ENCODE measurements at regions not wholly inside any gene's neighbourhood (a gene's known extent, or its start where the extent isn't known, plus 50 kb on each side); places are given as distances from the start of the nearest gene placed in this dataset.

GRCh38 chr6:81553216-81553615 lies 199.3 kb downstream of the TENT5A start:
- DNase-seq (ENCODE audit: low read depth in 1 of 2, low spot score in 1 of 2), result no peak
- Histone ChIP-seq H3K27me3 (ENCODE audit: insufficient read depth, poor library complexity, severe bottlenecking) (no peaks in the 10 kb centered on the region), H3K4me3 (replicated peaks; ENCODE audit: insufficient read depth, low read length) (no peak overlapping the region), H3K27ac (replicated peaks) (no peak overlapping the region)
- TF ChIP-seq POLR2AphosphoS5 (IDR thresholded peaks at IDR 0.05; ENCODE audit: low read depth), result no peak
- TF ChIP-seq SPI1 (IDR thresholded peaks at IDR 0.05; ENCODE audit: borderline replicate concordance, low read depth), result no peak
- no peak for TF ChIP-seq GABPA (IDR thresholded peaks at IDR 0.05; ENCODE audit: low read depth)
- TF ChIP-seq, protein P1, sequence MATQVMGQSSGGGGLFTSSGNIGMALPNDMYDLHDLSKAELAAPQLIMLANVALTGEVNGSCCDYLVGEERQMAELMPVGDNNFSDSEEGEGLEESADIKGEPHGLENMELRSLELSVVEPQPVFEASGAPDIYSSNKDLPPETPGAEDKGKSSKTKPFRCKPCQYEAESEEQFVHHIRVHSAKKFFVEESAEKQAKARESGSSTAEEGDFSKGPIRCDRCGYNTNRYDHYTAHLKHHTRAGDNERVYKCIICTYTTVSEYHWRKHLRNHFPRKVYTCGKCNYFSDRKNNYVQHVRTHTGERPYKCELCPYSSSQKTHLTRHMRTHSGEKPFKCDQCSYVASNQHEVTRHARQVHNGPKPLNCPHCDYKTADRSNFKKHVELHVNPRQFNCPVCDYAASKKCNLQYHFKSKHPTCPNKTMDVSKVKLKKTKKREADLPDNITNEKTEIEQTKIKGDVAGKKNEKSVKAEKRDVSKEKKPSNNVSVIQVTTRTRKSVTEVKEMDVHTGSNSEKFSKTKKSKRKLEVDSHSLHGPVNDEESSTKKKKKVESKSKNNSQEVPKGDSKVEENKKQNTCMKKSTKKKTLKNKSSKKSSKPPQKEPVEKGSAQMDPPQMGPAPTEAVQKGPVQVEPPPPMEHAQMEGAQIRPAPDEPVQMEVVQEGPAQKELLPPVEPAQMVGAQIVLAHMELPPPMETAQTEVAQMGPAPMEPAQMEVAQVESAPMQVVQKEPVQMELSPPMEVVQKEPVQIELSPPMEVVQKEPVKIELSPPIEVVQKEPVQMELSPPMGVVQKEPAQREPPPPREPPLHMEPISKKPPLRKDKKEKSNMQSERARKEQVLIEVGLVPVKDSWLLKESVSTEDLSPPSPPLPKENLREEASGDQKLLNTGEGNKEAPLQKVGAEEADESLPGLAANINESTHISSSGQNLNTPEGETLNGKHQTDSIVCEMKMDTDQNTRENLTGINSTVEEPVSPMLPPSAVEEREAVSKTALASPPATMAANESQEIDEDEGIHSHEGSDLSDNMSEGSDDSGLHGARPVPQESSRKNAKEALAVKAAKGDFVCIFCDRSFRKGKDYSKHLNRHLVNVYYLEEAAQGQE (IDR thresholded peaks at IDR 0.05; ENCODE audit: insufficient replicate concordance, low read depth), result no peak
- TF ChIP-seq, protein P2, sequence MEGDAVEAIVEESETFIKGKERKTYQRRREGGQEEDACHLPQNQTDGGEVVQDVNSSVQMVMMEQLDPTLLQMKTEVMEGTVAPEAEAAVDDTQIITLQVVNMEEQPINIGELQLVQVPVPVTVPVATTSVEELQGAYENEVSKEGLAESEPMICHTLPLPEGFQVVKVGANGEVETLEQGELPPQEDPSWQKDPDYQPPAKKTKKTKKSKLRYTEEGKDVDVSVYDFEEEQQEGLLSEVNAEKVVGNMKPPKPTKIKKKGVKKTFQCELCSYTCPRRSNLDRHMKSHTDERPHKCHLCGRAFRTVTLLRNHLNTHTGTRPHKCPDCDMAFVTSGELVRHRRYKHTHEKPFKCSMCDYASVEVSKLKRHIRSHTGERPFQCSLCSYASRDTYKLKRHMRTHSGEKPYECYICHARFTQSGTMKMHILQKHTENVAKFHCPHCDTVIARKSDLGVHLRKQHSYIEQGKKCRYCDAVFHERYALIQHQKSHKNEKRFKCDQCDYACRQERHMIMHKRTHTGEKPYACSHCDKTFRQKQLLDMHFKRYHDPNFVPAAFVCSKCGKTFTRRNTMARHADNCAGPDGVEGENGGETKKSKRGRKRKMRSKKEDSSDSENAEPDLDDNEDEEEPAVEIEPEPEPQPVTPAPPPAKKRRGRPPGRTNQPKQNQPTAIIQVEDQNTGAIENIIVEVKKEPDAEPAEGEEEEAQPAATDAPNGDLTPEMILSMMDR (IDR thresholded peaks at IDR 0.05; ENCODE audit: insufficient read depth, low read length), result no peak

DNA sequence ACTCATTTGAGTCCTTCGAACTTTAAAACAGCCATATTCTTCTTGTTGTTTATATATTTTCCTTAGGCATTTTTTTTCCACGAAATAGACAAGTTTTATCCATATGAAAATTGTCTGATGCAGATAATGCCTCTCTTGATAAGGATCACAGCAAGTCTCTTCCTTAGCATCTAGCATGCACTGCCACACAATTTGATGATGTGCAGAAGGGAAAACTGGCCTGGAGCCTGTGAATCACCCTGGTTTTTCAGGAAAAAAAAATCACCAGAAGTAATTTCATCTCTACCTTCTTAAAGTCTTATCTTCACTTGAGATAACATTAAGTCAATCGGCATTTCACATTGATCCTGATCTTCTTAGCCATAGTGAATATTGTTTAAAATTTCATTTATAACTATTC lies 199.8 kb downstream of the TENT5A start:
- Histone ChIP-seq H3K27ac (replicated peaks) (no peak overlapping the region), H3K27me3 (ENCODE audit: insufficient read depth, poor library complexity, severe bottlenecking) (no peaks in the 10 kb centered on the region), H3K4me3 (replicated peaks; ENCODE audit: insufficient read depth, low read length) (no peak overlapping the region)
- DNase-seq (ENCODE audit: low read depth in 1 of 2, low spot score in 1 of 2), result no peak
- TF ChIP-seq, protein P1 (IDR thresholded peaks at IDR 0.05; ENCODE audit: insufficient replicate concordance, low read depth), result no peak
- TF ChIP-seq POLR2AphosphoS5 (IDR thresholded peaks at IDR 0.05; ENCODE audit: low read depth), result no peak
- TF ChIP-seq, protein P2 (IDR thresholded peaks at IDR 0.05; ENCODE audit: insufficient read depth, low read length), result no peak
- no peak for TF ChIP-seq SPI1 (IDR thresholded peaks at IDR 0.05; ENCODE audit: borderline replicate concordance, low read depth)
- no peak for TF ChIP-seq GABPA (IDR thresholded peaks at IDR 0.05; ENCODE audit: low read depth)

DNA sequence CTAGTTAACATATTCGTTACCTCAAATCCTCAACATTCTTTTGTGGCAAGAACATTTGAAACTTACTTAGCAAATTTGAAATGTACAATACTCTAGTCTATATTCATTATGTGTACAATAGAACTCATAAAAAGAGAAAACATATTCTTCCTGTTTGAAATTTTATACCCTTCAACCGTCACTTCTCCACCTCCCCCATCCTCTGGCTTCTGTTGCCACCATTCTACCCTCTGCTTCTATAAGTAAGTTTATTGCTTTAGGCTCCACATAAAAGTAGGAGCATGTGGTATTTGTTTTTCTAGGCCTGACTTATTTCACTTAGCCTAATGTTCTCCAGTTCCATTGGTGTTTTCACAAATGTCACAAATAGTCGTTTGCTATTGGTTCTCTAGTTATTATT lies 205.3 kb downstream of the TENT5A start:
- no peak for TF ChIP-seq POLR2AphosphoS5 (IDR thresholded peaks at IDR 0.05; ENCODE audit: low read depth)
- H3K27ac ChIP-seq (replicated peaks), result no peak overlapping the region
- DNase-seq (ENCODE audit: low read depth in 1 of 2, low spot score in 1 of 2), result no peak
- H3K4me3 ChIP-seq (replicated peaks; ENCODE audit: insufficient read depth, low read length), result no peak overlapping the region
- no peaks in the 10 kb centered on the region for H3K27me3 ChIP-seq (ENCODE audit: insufficient read depth, poor library complexity, severe bottlenecking)

- TF ChIP-seq, protein P2 (IDR thresholded peaks at IDR 0.05; ENCODE audit: insufficient read depth, low read length), result no peak
- TF ChIP-seq, protein P1 (IDR thresholded peaks at IDR 0.05; ENCODE audit: insufficient replicate concordance, low read depth), result no peak
- TF ChIP-seq SPI1 (IDR thresholded peaks at IDR 0.05; ENCODE audit: borderline replicate concordance, low read depth) (no peak), POLR2AphosphoS5 (IDR thresholded peaks at IDR 0.05; ENCODE audit: low read depth) (no peak), GABPA (IDR thresholded peaks at IDR 0.05; ENCODE audit: low read depth) (no peak)
- H3K27me3 ChIP-seq (ENCODE audit: insufficient read depth, poor library complexity, severe bottlenecking), result no peaks in the 10 kb centered on the region
Measured at GRCh38 chr6:81534934-81535465, 217.5 kb downstream of the TENT5A start.

More at GRCh38 chr6:81534934-81535465, 217.5 kb downstream of the TENT5A start:
- Histone ChIP-seq H3K4me3 (replicated peaks; ENCODE audit: insufficient read depth, low read length) (no peak overlapping the region), H3K27ac (replicated peaks) (no peak overlapping the region)
- DNase-seq (ENCODE audit: low read depth in 1 of 2, low spot score in 1 of 2), result no peak

Data from HL-60 (cell line).